NCI-H446 (cell line): ENCODE measurements at regions not wholly inside any gene's neighbourhood (a gene's known extent, or its start where the extent isn't known, plus 50 kb on each side); places are given as distances from the start of the nearest gene placed in this dataset.

Experiments
- DNase-seq, 2 experiments: peaks; one replicate each; lab custom pipeline; 2025; lab: John Stamatoyannopoulos, UW

DNA sequence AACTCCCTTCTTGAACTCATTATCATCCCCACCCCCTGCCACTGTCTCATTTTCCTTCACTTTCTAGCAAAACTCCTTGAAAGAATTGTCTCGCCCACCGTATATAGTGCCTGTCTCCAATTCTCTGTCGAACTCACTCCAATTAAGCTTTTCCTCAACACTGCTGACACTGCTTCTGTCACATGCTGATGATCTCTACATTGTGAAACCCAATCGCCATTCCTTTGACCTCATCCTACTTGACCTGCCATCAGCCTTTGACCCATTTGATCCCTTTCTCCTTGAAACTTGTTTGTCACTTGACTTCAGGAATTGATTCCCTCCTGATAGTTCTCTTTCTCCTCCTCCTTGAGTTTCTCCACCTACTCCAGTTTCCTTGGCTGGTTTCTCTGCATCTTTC is 54.8 kb downstream of the CCDC71L start:
- no peak for DNase-seq

DNA sequence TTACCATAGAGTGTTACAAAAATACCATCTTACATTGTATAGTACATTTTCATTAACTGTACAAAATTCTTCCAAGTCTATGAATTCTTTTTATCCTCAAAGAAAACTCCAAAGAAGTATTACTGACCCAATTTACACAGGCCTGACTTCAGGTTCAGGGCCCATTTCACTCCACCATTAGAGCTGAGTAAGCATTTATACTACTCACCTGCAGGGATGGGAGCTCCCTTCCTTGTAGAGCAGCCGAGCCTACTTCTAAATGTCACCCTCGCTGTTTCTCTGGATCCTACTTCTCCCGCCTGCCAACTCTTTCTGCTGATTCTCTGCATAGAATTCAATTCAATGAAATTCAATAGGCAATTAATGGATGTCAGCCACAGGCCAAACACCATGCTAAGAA is 56.0 kb downstream of the CCDC71L start:
- DNase-seq, result no peak

DNA sequence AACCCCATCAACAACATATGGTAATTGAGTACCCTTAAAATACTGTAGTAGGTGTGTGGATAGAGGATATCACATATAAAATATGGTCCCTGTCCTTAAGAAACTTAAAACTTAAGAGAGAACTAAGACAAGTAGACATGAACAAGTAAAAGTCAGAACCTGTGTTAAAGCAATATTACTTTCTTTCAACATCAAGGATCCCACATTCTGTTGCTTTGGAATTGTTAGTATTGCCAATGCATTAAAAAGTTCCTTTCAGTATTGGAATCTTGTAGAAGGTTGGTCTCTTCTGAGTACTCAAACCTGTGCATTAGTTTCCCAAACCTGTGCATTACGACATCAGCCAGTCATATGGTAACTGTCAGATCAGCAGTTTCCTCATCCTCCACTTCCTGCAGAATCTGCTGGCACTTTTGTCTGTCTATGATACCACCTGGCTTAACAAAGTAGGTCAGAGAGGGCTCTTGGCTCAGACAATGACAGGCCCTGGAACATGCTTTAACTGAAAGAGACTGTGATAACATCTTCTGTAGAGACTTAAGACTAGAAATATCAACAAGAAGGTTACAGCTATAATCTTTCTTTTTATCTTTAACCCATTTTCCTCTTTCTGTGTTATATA is 56.5 kb downstream of the CCDC71L start:
- no peak for DNase-seq

DNA sequence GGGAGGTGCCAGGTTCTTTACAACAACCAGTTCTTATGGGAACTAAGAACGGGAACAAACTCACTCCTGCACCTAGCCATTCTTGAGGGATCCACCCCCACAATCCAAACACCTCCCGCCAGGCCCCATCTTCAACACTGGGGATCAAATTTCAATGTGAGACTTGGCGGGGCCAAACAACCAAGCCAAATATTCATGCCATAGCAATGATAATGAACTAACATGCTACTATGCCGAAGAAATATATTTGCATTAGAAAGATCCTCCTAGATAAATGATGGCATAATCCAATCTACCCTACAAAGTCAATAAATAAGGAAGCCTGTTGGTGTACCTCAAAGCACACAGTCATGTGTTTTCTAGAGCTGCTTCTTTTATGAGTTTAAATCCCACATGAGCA is 57.6 kb downstream of the CCDC71L start:
- DNase-seq, result no peak

DNA sequence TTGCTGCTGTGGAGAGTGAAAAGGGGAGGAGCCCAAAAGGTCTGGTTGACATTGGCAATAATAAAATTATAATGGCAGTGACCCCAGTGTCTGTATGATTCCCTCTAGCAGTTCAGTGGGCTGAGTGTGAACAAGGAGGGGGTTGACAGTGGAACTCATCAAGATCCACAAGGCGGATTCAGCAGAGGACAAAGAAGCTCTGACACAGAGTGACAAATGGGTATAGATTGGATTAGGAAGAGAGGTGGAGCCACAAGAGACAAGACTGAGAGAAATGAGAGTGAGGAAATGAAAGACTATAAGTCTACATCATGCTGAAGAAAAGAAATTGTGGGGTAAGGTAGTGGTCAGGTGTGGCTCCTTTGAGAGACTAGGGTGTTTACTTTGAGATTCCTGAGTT is 58.9 kb downstream of the CCDC71L start:
- DNase-seq, result no peak

DNA sequence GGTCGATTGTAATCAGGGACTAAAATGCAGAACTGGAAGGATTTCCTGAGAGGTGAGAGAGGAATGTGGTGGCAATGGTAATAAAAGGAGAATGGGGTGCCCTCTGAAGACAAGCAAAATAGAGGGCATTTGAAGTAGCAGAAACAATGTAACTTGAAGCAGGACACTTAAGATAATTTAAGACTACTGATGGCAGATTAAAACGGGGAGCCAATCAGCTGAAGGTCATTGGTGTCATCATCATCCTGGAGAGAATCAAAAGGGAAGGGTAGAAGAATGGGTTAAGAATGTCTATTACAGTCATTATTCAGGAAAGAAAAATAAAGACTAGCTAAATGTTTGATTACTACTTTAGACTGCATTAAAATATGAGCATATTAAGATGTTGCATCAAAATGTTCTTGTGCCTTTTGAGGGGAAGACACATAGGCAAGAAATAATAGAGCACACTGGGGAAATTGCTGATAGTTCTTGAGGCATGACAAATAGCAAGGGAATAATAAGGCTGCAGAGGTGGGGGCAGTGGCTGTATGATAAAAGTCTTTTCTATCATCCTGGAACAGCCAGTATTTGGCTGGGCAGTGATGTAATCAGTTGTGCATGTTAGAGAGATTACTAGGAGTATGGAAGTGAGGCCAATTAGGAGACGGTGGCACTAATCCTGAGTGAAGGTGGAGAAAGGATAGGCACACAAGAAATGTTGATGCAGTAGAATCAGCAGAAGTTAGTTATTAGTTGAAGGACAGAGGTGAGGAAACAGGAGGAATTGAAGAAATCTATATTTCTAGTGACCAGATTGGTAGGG is 60.2 kb downstream of the CCDC71L start:
- no peak for DNase-seq

DNA sequence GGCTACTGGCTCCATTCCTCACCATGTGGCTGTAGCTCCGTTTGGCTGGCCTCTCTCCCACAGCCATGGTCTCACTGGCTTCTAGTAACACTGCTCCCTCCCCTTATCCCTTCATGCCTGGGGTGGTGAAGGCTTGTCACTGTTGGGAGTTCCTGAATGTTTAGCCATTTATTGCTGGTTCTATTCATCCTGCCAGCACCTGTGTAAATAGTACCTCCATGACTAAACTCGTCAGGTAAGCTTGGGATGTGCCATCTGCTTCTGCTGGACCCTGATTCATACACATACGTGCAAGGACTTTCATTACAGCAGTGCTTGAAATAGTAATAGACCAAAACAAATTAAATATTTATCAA is 61.6 kb downstream of the CCDC71L start:
- DNase-seq, result no peak

DNA sequence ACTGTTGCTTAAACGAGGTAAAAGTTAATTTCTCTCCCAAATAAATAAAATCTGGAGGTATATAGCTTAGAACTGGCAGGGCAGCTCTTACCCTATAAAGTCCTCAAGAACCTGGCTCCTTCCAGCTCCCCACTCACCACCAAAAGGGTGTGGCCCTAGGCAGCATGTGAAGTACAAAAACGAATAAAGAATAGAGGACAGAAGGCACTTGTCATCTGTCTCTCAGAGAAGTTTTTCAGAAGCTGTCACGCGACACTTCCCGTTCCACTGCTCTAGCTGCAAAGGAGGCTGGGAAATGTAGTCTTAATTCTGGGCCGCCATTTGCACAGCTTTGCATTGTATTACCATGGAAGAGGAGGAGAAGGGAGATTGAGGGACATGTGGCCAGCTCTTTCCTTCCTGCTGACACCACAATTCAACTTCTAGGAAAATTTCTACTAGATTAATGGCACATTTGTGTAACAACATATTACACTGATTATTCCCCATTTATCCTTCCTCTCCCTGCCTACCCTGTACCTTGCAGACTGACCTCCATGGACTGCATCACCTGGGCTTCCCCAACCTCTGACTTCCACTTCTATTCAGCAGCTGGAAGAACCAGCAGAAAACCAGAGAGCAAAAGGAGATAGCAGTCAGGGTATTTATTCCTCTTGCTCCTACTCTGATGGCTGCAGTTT is 62.2 kb downstream of the CCDC71L start:
- DNase-seq, result peak in 1 of 2 experiments; percentile 46

DNA sequence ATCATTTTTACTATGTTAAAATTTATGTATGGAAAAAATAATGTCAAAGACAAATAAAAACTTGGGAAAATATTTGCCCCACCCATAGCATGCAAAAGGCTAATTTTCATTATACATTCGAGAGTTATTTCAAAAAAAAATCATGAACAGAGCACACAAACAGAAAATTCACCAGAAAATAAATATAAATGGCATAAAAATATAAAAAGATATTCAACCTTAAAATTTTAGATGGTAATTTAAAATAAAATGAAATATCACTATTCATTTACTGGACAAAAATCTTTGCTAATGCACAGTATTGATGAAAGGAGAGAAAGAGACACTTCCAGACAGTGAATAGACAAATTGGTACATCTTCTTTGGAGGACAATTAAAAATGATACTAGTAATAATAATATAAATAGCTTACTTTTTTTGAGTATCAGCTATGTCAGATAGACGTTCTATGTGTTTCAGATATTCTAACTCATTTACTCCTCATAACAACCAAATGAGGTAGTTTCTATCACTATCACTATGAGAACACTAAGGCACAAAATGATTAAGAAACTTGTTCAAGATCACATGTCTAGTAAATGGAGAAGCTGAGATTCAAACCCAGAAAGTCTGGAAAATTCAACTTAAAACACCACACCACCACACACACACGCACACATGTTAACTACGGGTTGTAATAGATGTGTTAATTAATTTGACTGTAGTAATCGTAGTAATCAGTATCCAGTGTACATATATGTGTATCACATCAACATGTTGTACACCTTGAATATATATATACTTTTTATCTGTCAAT is 63.0 kb downstream of the CCDC71L start:
- no peak for DNase-seq

DNA sequence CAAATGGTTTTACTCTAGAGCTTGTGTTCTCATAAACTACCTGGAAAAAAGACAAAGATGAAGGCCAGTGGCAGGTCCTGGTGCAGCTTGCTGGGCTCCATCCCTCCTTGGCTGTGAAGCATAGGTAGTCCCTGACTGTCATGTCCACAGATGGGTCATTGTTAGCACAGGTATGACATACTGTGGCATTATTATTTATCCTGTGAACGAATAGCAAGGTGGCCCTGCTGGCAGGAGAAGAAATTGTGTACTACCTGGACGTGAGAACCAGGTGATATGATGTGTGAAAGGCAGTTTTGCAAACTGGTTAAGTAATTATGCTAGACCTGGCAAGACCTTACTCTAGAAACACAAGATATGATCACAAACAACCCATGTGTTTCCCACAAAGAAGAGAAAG is 63.9 kb downstream of the CCDC71L start:
- no peak for DNase-seq

DNA sequence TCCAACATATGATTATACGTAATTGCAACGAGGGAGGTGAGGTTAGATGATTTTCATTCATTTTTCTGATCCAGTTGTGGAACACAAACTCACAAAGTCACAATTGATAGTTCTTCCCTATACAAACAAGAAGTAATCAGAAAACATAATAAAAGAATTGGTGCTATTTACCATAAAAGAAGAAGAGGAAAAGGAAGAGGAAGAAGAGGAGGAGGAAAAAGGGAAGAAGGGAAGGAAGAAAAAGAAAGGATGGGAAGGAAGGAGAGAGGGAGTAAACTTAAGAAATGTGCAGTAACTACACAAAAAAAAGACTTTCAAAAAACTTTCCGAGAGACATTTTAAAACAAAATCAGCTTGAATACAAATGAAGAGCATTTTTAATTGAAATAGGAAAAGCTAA is 65.0 kb downstream of the CCDC71L start:
- DNase-seq, result no peak

DNA sequence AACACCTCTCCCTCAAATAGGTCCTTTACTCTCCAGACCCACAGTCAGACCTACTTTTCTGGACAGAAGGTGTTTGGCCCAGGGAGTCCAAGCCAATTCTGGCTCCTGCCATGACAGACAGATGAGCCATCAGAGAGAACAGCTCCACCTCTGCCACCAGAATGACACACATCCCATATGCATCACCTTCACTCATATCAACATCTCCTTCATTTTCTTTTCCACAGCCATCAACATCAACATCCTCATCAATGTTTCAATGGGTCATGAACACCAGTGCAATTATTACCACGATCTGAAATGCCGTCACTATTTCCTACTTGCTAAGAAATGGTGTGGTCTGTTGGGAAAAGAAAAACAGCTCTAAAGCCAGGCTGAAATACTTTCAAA is 67.9 kb downstream of the CCDC71L start:
- DNase-seq, result no peak

DNA sequence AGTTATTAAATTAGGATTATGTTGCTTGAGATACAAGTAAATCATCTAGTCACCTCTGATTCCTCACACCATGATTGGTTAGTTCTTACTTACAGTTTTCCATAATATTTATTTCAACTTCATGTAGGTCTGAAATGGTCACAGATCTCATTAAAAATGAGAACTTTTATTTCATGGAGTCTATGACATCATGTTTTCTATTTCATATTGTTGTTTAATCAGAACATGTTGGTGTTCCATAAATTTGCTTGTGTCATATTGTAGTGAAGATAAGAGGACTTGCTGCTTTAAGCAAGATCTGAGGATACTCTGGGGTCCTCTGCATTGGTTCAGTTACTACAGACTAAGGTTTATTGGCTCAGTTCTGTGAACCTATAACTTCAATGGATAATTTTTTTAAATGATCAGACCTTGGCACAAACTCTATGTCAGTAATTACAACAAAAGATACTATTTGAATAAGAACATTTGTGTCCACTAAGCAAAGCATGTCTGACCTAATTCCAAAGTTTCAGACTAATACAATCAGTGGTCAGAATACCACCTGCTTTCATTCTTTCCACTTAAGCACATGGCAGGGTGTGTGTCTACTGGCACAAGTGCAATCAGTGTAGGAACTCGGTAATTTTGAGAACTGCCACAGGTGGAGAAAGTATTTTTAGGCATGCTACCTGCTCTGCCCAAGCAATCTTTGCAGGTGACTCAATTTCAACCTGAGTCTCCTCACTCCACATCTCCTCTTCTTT is 68.5 kb downstream of the CCDC71L start:
- no peak for DNase-seq

DNA sequence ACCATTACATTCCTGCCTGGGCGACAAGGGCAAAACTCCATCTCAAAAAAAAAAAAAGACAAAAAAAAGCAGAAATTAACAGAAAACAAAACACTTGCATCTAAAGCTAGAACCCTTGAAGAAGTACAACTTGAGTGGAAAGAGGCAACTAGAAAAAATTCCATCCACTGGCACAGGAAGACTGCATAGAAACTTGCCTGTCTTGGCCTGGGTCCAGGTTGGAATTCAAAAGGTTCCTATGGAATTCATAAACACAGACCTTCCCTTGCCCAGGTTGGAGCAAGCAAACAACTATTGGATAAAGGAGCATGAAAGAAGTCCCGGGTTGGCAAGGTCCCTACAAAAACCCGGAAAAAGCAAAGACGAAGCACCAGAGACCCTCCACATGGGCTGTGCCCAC is 69.8 kb downstream of the CCDC71L start:
- no peak for DNase-seq

DNA sequence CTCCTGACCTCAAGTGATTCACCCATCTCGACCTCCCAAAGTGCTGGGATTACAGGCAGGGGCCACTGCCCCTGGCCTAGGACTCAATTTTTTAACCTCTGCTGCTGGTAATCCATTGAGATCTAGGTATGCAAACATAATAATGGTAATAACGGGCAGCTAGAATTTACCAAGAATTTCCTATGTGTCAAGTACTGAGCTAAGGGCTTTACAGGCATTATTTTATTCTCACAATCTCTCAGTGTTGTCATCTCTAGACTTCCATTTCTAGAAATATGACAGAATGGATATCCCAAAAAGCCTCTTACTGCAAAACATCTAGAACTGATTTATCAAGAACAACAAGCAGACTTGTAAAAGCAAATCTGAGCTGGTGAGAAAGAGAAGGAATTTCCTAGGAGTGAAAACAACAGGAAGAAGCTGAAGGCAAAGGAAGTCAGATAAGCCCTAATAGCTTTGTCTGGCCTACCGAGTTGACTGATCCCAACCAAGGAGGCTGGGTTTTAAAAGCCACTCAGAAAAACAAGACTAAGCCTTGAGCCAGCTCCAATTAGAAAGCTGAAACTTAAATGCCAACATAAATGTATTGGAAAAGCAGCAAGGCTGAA is 70.6 kb downstream of the CCDC71L start:
- no peak for DNase-seq

DNA sequence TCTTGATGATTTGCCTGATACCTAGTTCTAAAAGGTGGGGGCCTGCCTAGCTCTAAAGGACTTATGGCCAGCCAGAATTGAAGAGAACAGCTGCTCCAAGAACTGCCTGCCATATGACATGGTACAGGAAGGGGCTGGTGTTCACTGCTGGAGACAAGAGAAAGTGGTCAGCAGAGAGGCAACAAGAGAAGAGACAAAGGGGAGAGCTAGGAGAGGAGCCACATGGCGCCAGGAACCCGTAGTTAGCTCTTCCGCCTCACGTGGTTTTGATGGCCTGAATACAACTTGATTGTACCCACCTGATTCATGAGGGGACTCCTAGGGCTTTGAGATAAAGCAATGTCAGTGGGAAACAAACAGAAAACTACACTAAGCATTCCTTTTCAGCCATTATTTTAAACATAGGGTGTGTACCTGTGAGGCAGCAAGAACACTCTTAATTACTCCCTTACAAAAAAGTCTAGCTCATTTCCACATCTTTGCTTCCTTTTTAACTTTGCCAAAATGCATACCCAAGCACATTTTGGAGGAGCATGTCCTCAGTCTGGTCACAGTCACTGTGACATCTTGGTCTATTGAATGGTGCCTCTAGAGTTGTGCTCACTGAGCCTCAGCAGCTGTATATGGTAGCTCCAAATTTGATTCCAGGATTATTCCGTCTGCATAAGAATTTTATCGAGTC is 71.6 kb downstream of the CCDC71L start:
- DNase-seq, result no peak

DNA sequence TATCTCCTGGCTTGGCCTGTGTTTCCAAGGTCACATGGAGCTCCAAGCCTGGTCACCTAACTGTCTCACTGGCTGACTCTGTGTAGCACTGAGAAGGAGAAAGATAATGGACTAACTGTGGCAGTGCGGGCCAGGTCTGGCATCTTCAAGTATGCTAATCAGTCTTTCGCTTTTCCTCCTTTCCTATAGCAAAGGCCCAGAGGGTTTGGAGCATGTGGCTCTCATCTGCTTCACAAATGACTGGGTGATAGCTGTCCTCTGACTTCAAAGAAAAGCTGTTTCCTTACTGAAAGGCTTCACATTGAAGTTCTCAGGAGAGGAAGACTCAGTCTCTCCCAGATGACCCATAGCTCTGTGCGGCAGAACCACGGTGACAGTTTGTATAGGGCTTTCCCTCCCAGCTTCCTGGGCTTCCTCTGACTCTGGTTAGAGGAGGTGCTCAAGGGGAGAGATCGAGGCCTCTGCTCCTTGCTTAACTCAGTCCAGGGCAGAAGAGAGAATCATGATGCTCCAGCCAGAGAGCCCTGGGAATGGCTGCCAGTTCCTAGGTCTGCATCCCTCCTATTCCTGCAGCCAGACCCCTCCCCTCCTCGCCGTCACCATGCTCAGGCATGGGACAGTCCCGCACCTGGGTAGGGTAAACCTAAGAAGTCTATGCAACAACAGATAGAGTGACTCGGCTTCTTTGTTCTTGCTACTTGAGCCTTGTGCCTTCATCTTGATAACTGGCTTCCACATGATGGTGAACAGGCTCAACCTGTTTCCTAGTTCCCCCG is 72.3 kb downstream of the CCDC71L start:
- no peak for DNase-seq

DNA sequence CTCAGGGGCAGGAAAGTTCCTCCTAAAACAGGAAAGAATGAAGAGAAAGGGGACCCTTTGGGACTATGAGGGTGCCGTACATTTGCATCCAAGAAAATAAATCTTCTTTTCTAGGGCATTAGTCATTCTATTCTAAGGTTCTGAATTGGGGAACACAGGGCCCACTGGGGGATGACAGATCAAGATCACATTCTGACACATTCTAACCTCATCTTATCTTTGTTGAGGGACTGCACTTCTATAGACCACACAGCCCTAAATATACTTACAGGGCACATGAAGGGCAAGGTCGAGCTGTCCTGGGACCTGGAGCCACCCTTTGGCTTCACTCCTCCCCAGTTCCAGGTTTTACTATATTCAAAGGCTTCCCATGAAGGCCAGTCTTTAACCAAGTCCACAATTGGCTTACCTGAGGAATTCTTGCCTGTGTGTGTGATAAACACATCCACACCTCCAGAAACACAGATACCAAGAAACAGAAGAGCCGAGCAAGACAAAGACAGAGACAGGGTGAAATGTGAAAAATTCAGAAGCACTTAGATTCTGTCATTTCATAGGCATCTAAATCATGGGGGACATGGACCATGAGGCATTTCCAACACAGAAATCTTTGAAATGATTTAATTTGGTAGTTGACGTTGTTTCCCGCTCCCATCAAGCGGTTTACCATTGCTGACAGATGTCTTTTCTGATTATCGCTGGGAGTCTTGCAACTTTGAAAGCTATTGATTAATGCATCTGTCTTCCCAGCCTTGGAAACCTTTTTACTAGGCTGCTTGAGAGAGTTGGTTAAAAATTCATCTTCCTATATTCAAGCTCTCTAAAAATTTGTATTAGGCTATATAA is 75.8 kb downstream of the CCDC71L start:
- DNase-seq, result no peak
